ENCODE measurements at regions not wholly inside any gene's neighbourhood (a gene's known extent, or its start where the extent isn't known, plus 50 kb on each side); places are given as distances from the start of the nearest gene placed in this dataset.

DNA sequence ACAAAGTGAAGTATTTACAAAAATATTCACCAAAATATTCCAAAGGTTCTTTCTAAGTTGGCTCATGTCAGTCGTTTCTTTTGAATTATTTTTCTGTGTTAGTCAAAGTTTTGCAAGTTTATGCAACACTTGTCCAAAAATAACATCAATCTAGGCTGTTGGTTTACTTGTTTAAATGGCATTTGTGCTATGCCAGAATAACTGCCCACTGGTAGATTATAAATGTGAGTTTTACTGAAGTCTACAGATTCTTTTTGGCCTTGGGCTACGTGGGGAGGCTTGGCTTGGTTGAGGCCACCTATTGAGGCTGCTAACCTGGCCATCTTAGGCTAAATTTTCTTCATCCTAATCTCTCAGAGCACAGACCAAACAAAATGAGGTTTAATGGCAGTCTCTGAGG lies 1091.9 kb upstream of the RAG2 start:
- WGBS, 2 donors = 43 to 50% methylated on average over 2 of the region's 2 CpGs
- no peak overlapping the region for H3K27ac ChIP-seq
- TF ChIP-seq, protein P1, sequence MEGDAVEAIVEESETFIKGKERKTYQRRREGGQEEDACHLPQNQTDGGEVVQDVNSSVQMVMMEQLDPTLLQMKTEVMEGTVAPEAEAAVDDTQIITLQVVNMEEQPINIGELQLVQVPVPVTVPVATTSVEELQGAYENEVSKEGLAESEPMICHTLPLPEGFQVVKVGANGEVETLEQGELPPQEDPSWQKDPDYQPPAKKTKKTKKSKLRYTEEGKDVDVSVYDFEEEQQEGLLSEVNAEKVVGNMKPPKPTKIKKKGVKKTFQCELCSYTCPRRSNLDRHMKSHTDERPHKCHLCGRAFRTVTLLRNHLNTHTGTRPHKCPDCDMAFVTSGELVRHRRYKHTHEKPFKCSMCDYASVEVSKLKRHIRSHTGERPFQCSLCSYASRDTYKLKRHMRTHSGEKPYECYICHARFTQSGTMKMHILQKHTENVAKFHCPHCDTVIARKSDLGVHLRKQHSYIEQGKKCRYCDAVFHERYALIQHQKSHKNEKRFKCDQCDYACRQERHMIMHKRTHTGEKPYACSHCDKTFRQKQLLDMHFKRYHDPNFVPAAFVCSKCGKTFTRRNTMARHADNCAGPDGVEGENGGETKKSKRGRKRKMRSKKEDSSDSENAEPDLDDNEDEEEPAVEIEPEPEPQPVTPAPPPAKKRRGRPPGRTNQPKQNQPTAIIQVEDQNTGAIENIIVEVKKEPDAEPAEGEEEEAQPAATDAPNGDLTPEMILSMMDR (IDR thresholded peaks at IDR 0.05) = no peak
- no peak overlapping the region for H3K4me3 ChIP-seq
- H3K27me3 ChIP-seq = no peaks in the 10 kb centered on the region
- ATAC-seq = no peak
- H3K9me3 ChIP-seq = peaks cover 0 to 30% (median 3%) of the 10 kb centered on the region in 11 donors
- H3K36me3 ChIP-seq = no peaks in the 10 kb centered on the region
- no peak for DNase-seq
- no peaks in the 10 kb centered on the region for H3K4me1 ChIP-seq
- intact Hi-C loops (cut with DNase I) = no loop called here

DNA sequence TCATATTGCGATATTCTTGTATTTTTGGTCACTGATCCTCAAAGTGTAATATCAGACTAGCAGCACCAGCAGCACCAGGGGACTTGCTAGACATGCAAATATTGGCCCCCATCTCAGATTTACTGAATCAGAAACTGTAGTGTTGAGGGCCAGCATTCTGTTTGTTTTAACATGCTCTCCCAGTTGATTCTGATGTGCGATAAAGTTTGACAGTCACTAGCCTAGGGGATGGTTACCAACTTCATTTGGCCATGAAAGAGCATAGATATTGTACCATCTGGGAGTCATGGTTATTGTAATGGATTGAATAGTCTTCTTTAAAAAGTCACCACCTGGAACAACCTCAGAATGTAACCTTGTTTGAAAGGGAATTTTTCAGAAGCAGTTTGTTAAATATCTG lies 1090.4 kb upstream of the RAG2 start:
- Histone ChIP-seq H3K4me1 (no peaks in the 10 kb centered on the region), H3K4me3 (no peak overlapping the region), H3K9me3 (peaks cover 0 to 15% (median 0%) of the 10 kb centered on the region in 11 donors), H3K27me3 (no peaks in the 10 kb centered on the region), H3K36me3 (no peaks in the 10 kb centered on the region), H3K27ac (no peak overlapping the region)
- DNase-seq (no peak), ATAC-seq (no peak)
- TF ChIP-seq, protein P1 (IDR thresholded peaks at IDR 0.05) = no peak
- WGBS, 2 donors = 48% methylated on average over 2 of the region's 2 CpGs
- intact Hi-C loops (cut with DNase I) = no loop called here

DNA sequence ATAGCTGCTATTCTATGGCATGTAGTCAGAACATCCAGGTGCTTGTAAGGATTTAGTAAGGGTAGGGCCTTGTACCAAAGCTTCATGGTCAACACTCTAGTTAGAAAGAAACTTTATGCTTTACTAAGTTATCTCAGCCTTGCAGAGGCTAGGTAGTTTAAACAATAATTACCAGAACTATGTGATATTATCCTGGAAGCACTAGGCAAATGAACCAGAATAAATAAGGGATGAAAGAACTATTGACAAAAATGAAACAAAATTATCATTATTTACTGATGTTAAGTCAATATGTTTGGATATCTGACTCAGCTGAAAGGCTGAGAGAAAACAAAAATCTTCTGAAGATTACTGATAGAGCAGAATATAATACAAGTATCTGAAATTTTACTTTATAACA lies 1089.1 kb upstream of the RAG2 start:
- TF ChIP-seq, protein P1 (IDR thresholded peaks at IDR 0.05) = no peak
- Histone ChIP-seq H3K4me1 (no peaks in the 10 kb centered on the region), H3K27me3 (no peaks in the 10 kb centered on the region), H3K9me3 (peaks cover 0 to 13% (median 0%) of the 10 kb centered on the region in 11 donors), H3K4me3 (no peak overlapping the region), H3K27ac (no peak overlapping the region), H3K36me3 (no peaks in the 10 kb centered on the region)
- DNase-seq (no peak), ATAC-seq (no peak)
- intact Hi-C loops (cut with DNase I) = no loop called here

DNA sequence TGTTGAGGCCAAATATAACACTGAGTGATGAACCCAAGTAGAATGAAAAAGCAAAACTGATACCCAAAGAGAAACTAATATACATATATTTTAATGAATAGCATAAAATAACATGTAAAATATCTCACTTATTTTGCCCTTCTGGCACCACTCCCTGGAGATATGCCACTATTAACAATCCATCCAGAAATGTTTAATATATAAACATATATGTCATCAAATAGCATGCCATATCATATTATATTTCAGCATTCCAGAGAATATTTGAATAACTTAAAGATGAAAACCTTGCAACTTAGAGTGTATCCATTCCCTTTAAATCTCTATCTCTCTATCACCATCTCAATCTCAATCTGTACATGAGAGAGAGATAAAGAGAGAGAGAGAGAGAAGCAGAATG lies 1073.3 kb upstream of the RAG2 start:
- H3K27me3 ChIP-seq = no peaks in the 10 kb centered on the region

More for the DNA sequence above, 1073.3 kb upstream of the RAG2 start:
- no peaks in the 10 kb centered on the region for H3K9me3 ChIP-seq
- H3K4me1 ChIP-seq = no peaks in the 10 kb centered on the region
- intact Hi-C loops (cut with DNase I) = no loop called here
- no peak overlapping the region for H3K27ac ChIP-seq
- TF ChIP-seq, protein P1 (IDR thresholded peaks at IDR 0.05) = no peak
- no peaks in the 10 kb centered on the region for H3K36me3 ChIP-seq
- no peak for ATAC-seq
- no peak for DNase-seq
- no peak overlapping the region for H3K4me3 ChIP-seq

Data from heart right ventricle (tissue), 16 donors.